ENCODE measurements at regions not wholly inside any gene's neighbourhood (a gene's known extent, or its start where the extent isn't known, plus 50 kb on each side); places are given as distances from the start of the nearest gene placed in this dataset.

GRCh38 chr22:47817380-47817779 is 1054.9 kb downstream of the TBC1D22A start:
- TF ChIP-seq ZC3H10 (CRISPR knock-in tag; IDR thresholded peaks at IDR 0.05) (no peak), BACH2 (CRISPR knock-in tag; IDR thresholded peaks at IDR 0.05; ENCODE audit: borderline replicate concordance) (no peak), ARNTL (CRISPR knock-in tag; IDR thresholded peaks at IDR 0.05; ENCODE audit: borderline replicate concordance, low read depth) (no peak), ZFP3 (CRISPR knock-in tag; IDR thresholded peaks at IDR 0.05) (no peak), CSDC2 (CRISPR knock-in tag; IDR thresholded peaks at IDR 0.05) (no peak), ZFP30 (CRISPR knock-in tag; IDR thresholded peaks at IDR 0.05) (no peak), CSRNP3 (CRISPR knock-in tag; IDR thresholded peaks at IDR 0.05) (no peak)
- TF ChIP-seq, protein P1, sequence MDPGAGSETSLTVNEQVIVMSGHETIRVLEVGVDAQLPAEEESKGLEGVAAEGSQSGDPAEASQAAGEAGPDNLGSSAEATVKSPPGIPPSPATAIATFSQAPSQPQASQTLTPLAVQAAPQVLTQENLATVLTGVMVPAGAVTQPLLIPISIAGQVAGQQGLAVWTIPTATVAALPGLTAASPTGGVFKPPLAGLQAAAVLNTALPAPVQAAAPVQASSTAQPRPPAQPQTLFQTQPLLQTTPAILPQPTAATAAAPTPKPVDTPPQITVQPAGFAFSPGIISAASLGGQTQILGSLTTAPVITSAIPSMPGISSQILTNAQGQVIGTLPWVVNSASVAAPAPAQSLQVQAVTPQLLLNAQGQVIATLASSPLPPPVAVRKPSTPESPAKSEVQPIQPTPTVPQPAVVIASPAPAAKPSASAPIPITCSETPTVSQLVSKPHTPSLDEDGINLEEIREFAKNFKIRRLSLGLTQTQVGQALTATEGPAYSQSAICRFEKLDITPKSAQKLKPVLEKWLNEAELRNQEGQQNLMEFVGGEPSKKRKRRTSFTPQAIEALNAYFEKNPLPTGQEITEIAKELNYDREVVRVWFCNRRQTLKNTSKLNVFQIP (CRISPR knock-in tag; IDR thresholded peaks at IDR 0.05; ENCODE audit: borderline replicate concordance, low read depth) = no peak

All from SK-N-SH treated with all-trans-retinoic acid at 6 μM for 48 hours (cell line).